PFSK-1 (cell line): ENCODE measurements at regions not wholly inside any gene's neighbourhood (a gene's known extent, or its start where the extent isn't known, plus 50 kb on each side); places are given as distances from the start of the nearest gene placed in this dataset.

Experiments used
- FOXP2 ChIP-seq: optimal IDR thresholded peaks from 2 replicates; pipeline ENCODE3; 2011; ENCODE audit warnings: borderline replicate concordance, control low read depth, inconsistent platforms; ENCODE audit not compliant: insufficient read depth; ENCODE audit errors: extremely low read length, extremely low read depth
- POLR2AphosphoS5 ChIP-seq: IDR thresholded peaks from 2 replicates; pipeline ENCODE4 v1.6.1; 2012; ENCODE audit warnings: low read depth, mild to moderate bottlenecking, control low read depth, low read length, moderate library complexity
- REST ChIP-seq, 2 experiments: IDR thresholded peaks; 2 replicates each; pipeline versions ENCODE4 v1.6.1 to v1.8.0; 2011 to 2012; ENCODE audit warnings: low read depth in 2 of 2, low read length in 2 of 2, control low read depth in 1 of 2, inconsistent platforms in 1 of 2, mild to moderate bottlenecking in 1 of 2, moderate library complexity in 1 of 2; ENCODE audit not compliant: insufficient read depth in 1 of 2
- SIN3A ChIP-seq: IDR thresholded peaks from 2 replicates; pipeline ENCODE4 v1.6.1; 2012; ENCODE audit warnings: mild to moderate bottlenecking, low read length, moderate library complexity, borderline replicate concordance; ENCODE audit not compliant: insufficient read depth
- TAF1 ChIP-seq: IDR thresholded peaks from 2 replicates; pipeline ENCODE4 v1.6.1; 2012; ENCODE audit warnings: low read length, control low read depth, borderline replicate concordance; ENCODE audit not compliant: insufficient read depth

- TF ChIP-seq POLR2AphosphoS5 (no peak), SIN3A (no peak), REST (IDR thresholded peaks at IDR 0.05; ENCODE audit: insufficient read depth in 1 of 2, low read depth in 2 of 2, low read length in 2 of 2) (no peak), TAF1 (no peak), FOXP2 (no peak)
These were observed 69.0 kb downstream of the RRM2 start for GRCh38 chr2:10191554-10191953.

GRCh38 chr2:10192392-10193015 is 70.0 kb downstream of the RRM2 start:
- TF ChIP-seq SIN3A (no peak), FOXP2 (no peak), REST (IDR thresholded peaks at IDR 0.05; ENCODE audit: insufficient read depth in 1 of 2, low read depth in 2 of 2, low read length in 2 of 2) (no peak), TAF1 (no peak)

- TF ChIP-seq TAF1 = no peak
- TF ChIP-seq FOXP2 = no peak
- no peak for TF ChIP-seq REST (IDR thresholded peaks at IDR 0.05; ENCODE audit: insufficient read depth in 1 of 2, low read depth in 2 of 2, low read length in 2 of 2)
- TF ChIP-seq SIN3A = no peak
- no peak for TF ChIP-seq POLR2AphosphoS5
These were observed 70.8 kb downstream of the RRM2 start for GRCh38 chr2:10193276-10193795.

- TF ChIP-seq FOXP2 (no peak), REST (IDR thresholded peaks at IDR 0.05; ENCODE audit: insufficient read depth in 1 of 2, low read depth in 2 of 2, low read length in 2 of 2) (no peak), SIN3A (no peak), POLR2AphosphoS5 (no peak), TAF1 (no peak)
These were observed 71.6 kb downstream of the RRM2 start for GRCh38 chr2:10193851-10194820.
